GM23338 (cell line): ENCODE measurements at regions not wholly inside any gene's neighbourhood (a gene's known extent, or its start where the extent isn't known, plus 50 kb on each side); places are given as distances from the start of the nearest gene placed in this dataset.

Experiments used
- CREB1 ChIP-seq: fragments of 250-450 bp; sonication (Bioruptor Pico); IDR thresholded peaks from 2 replicates; pipeline ENCODE4 v1.5.0; 2020; ENCODE audit warnings: low read depth, mild to moderate bottlenecking, moderate library complexity
- EZH2 ChIP-seq: fragments of 200-600 bp; sonication (generic); IDR thresholded peaks from one replicate; pipeline ENCODE4 v1.8.0; 2017; ENCODE audit warnings: antibody characterized with exemption, mild to moderate bottlenecking, low read depth; ENCODE audit not compliant: unreplicated experiment
- EZH2phosphoT487 ChIP-seq: fragments of 200-600 bp; sonication (generic); IDR thresholded peaks from one replicate; pipeline ENCODE4 v1.8.1; 2018; ENCODE audit warnings: antibody characterized with exemption; ENCODE audit not compliant: unreplicated experiment
- NANOG ChIP-seq: IDR thresholded peaks from 2 replicates; pipeline ENCODE4 v1.6.1; 2016; ENCODE audit warnings: antibody characterized with exemption, borderline replicate concordance
- POLR2AphosphoS5 ChIP-seq: IDR thresholded peaks from 2 replicates; pipeline ENCODE4 v1.6.1; 2016; ENCODE audit warnings: antibody characterized with exemption, low read depth
- REST ChIP-seq: IDR thresholded peaks from one replicate; pipeline ENCODE4 v1.6.1; 2018; ENCODE audit warnings: antibody characterized with exemption; ENCODE audit not compliant: unreplicated experiment
- STAT1 ChIP-seq: IDR thresholded peaks from one replicate; pipeline ENCODE4 v1.6.1; 2016; ENCODE audit warnings: antibody characterized with exemption; ENCODE audit not compliant: unreplicated experiment
- ZNF114 ChIP-seq: fragments of 250-450 bp; sonication (Bioruptor Pico); IDR thresholded peaks from 2 replicates; pipeline ENCODE4 v1.5.0; 2020; ENCODE audit warnings: mild to moderate bottlenecking, moderate library complexity
- TF ChIP-seq, protein P1 (sequence below), 2 experiments: fragments of 200-600 bp in 1 of 2; sonication (generic) in 1 of 2; conservative IDR thresholded peaks; 2 replicates each; pipeline versions ENCODE4 v1.5.1 to v1.6.1; 2016 to 2017; ENCODE audit warnings: antibody characterized with exemption in 2 of 2, low read depth in 2 of 2, mild to moderate bottlenecking in 2 of 2, moderate library complexity in 1 of 2

GRCh38 chr18:65409261-65409660 lies 341.6 kb upstream of the CDH7 start:
- TF ChIP-seq EZH2 = no peak
- TF ChIP-seq, protein P1, sequence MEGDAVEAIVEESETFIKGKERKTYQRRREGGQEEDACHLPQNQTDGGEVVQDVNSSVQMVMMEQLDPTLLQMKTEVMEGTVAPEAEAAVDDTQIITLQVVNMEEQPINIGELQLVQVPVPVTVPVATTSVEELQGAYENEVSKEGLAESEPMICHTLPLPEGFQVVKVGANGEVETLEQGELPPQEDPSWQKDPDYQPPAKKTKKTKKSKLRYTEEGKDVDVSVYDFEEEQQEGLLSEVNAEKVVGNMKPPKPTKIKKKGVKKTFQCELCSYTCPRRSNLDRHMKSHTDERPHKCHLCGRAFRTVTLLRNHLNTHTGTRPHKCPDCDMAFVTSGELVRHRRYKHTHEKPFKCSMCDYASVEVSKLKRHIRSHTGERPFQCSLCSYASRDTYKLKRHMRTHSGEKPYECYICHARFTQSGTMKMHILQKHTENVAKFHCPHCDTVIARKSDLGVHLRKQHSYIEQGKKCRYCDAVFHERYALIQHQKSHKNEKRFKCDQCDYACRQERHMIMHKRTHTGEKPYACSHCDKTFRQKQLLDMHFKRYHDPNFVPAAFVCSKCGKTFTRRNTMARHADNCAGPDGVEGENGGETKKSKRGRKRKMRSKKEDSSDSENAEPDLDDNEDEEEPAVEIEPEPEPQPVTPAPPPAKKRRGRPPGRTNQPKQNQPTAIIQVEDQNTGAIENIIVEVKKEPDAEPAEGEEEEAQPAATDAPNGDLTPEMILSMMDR (conservative IDR thresholded peaks at IDR 0.05; ENCODE audit: low read depth in 2 of 2) = no peak
- TF ChIP-seq POLR2AphosphoS5 = no peak
- no peak for TF ChIP-seq EZH2phosphoT487
- TF ChIP-seq REST = no peak
- TF ChIP-seq NANOG = no peak
- TF ChIP-seq CREB1 (CRISPR knock-in tag) = no peak
- no peak for TF ChIP-seq STAT1
- no peak for TF ChIP-seq ZNF114
